Chondrocyte (in vitro differentiated cells): ENCODE measurements at regions not wholly inside any gene's neighbourhood (a gene's known extent, or its start where the extent isn't known, plus 50 kb on each side); places are given as distances from the start of the nearest gene placed in this dataset.

Experiments
- DNase-seq: peaks from one replicate; pipeline ENCODE4 v3.0.0; 2021; ENCODE audit warnings: mixed read lengths, low spot score
- H3K27ac Mint-ChIP-seq: one replicate; pipeline ENCODE4 v1.8.0; 2021; ENCODE audit warnings: mild to moderate bottlenecking, moderate library complexity, mixed read lengths; ENCODE audit not compliant: unreplicated experiment
- H3K27me3 Mint-ChIP-seq: 2 replicates; pipeline ENCODE4 v1.8.0; 2021; ENCODE audit warnings: low read depth, mixed read lengths
- H3K36me3 Mint-ChIP-seq: 2 replicates; pipeline ENCODE4 v1.8.0; 2021; ENCODE audit warnings: low read depth, mixed read lengths
- H3K4me1 Mint-ChIP-seq: 2 replicates; pipeline ENCODE4 v1.8.0; 2021; ENCODE audit warnings: low read depth, mild to moderate bottlenecking, mixed read lengths
- H3K4me3 Mint-ChIP-seq: one replicate; pipeline ENCODE4 v1.8.0; 2021; ENCODE audit warnings: mild to moderate bottlenecking, moderate library complexity, mixed read lengths; ENCODE audit not compliant: unreplicated experiment
- H3K9me3 Mint-ChIP-seq: 2 replicates; pipeline ENCODE4 v1.8.0; 2021; ENCODE audit warnings: low read depth, mixed read lengths
- TF ChIP-seq, protein P1 (sequence below): fragments of 200-600 bp; sonication (generic); IDR thresholded peaks from 2 replicates; pipeline ENCODE4 v1.5.0; 2021; ENCODE audit warnings: antibody characterized with exemption, mild to moderate bottlenecking, moderate library complexity

GRCh38 chrX:9279234-9279544, 185.7 kb upstream of the TBL1X start:
- H3K4me1 Mint-ChIP-seq: peaks cover 8% of the 10 kb centered on the region
- no peak for DNase-seq
- H3K36me3 Mint-ChIP-seq: no peaks in the 10 kb centered on the region
- no peak overlapping the region for H3K27ac Mint-ChIP-seq
- TF ChIP-seq, protein P1, sequence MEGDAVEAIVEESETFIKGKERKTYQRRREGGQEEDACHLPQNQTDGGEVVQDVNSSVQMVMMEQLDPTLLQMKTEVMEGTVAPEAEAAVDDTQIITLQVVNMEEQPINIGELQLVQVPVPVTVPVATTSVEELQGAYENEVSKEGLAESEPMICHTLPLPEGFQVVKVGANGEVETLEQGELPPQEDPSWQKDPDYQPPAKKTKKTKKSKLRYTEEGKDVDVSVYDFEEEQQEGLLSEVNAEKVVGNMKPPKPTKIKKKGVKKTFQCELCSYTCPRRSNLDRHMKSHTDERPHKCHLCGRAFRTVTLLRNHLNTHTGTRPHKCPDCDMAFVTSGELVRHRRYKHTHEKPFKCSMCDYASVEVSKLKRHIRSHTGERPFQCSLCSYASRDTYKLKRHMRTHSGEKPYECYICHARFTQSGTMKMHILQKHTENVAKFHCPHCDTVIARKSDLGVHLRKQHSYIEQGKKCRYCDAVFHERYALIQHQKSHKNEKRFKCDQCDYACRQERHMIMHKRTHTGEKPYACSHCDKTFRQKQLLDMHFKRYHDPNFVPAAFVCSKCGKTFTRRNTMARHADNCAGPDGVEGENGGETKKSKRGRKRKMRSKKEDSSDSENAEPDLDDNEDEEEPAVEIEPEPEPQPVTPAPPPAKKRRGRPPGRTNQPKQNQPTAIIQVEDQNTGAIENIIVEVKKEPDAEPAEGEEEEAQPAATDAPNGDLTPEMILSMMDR: no peak
- H3K9me3 Mint-ChIP-seq: peaks cover 12% of the 10 kb centered on the region
- H3K4me3 Mint-ChIP-seq: no peak overlapping the region
- no peaks in the 10 kb centered on the region for H3K27me3 Mint-ChIP-seq

- peaks cover 8% of the 10 kb centered on the region for H3K4me1 Mint-ChIP-seq
- no peak for DNase-seq
- no peaks in the 10 kb centered on the region for H3K27me3 Mint-ChIP-seq
- no peak overlapping the region for H3K27ac Mint-ChIP-seq
- H3K36me3 Mint-ChIP-seq: no peaks in the 10 kb centered on the region
- H3K9me3 Mint-ChIP-seq: peaks cover 12% of the 10 kb centered on the region
- TF ChIP-seq, protein P1: no peak
- H3K4me3 Mint-ChIP-seq: no peak overlapping the region
These were observed 184.0 kb upstream of the TBL1X start for GRCh38 chrX:9280831-9281230.

DNA sequence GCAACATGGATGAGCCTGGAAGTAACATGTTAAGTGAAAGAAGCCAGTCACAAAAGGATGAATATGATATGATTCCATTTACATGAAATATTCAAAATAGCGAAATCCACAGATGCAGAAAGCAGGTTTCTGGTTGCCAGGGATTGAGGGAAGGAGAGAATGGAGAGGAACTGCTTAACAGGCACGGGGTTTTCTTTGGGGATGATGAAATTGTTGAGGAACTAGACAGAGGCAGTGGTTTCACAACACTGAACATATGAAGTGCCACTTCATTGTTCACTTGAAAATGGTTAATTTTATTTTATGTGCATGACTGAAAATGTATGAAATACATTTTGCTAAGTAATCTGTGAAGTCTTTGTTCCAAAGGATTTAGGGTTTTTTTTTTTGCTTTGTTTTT, 182.5 kb upstream of the TBL1X start:
- H3K36me3 Mint-ChIP-seq: no peaks in the 10 kb centered on the region

GRCh38 chrX:9285342-9285771, 179.5 kb upstream of the TBL1X start:
- TF ChIP-seq, protein P1: no peak
- H3K9me3 Mint-ChIP-seq: peaks cover 12% of the 10 kb centered on the region
- no peaks in the 10 kb centered on the region for H3K36me3 Mint-ChIP-seq
- no peak overlapping the region for H3K4me3 Mint-ChIP-seq
- no peaks in the 10 kb centered on the region for H3K27me3 Mint-ChIP-seq
- no peaks in the 10 kb centered on the region for H3K4me1 Mint-ChIP-seq
- no peak for DNase-seq
- H3K27ac Mint-ChIP-seq: no peak overlapping the region

More for the DNA sequence above, 182.5 kb upstream of the TBL1X start:
- peaks cover 12% of the 10 kb centered on the region for H3K9me3 Mint-ChIP-seq
- peaks cover 8% of the 10 kb centered on the region for H3K4me1 Mint-ChIP-seq
- H3K27ac Mint-ChIP-seq: no peak overlapping the region
- TF ChIP-seq, protein P1: no peak
- no peaks in the 10 kb centered on the region for H3K27me3 Mint-ChIP-seq
- no peak overlapping the region for H3K4me3 Mint-ChIP-seq
- DNase-seq: no peak

GRCh38 chrX:9286234-9286633, 178.6 kb upstream of the TBL1X start:
- no peak overlapping the region for H3K27ac Mint-ChIP-seq
- DNase-seq: no peak
- H3K27me3 Mint-ChIP-seq: no peaks in the 10 kb centered on the region

More at GRCh38 chrX:9286234-9286633, 178.6 kb upstream of the TBL1X start:
- H3K4me1 Mint-ChIP-seq: no peaks in the 10 kb centered on the region
- no peak overlapping the region for H3K4me3 Mint-ChIP-seq
- TF ChIP-seq, protein P1: no peak
- H3K36me3 Mint-ChIP-seq: no peaks in the 10 kb centered on the region
- peaks cover 12% of the 10 kb centered on the region for H3K9me3 Mint-ChIP-seq
